CD14-positive monocyte (primary cell): ENCODE measurements at regions not wholly inside any gene's neighbourhood (a gene's known extent, or its start where the extent isn't known, plus 50 kb on each side); places are given as distances from the start of the nearest gene placed in this dataset.

Experiments used
- DNase-seq, 3 donors: peaks; one replicate each; pipeline ENCODE4 v3.0.0-alpha.2; 2011 to 2022
- H2AFZ ChIP-seq: 2 replicates; pipeline ENCODE4 v1.6.0; 2012; ENCODE audit warnings: mild to moderate bottlenecking, low read depth, low read length, inconsistent platforms; ENCODE audit not compliant: insufficient read depth, poor library complexity, severe bottlenecking
- H3K27ac ChIP-seq, 2 donors: 1 replicate in 1 of 2; 2 replicates in 1 of 2; pipeline ENCODE4 v1.5.1; 2012 to 2013; ENCODE audit warnings: low read length in 2 of 2, control low read depth in 1 of 2, inconsistent platforms in 1 of 2, low read depth in 1 of 2, mild to moderate bottlenecking in 1 of 2
- H3K27me3 ChIP-seq, 2 donors: one replicate each; pipeline versions ENCODE4 v1.6.0 to v1.6.1; 2011 to 2013; ENCODE audit warnings: low read length in 2 of 2; ENCODE audit not compliant: control insufficient read depth in 2 of 2, insufficient read depth in 2 of 2
- H3K36me3 ChIP-seq, 2 donors: replicated peaks in 1 of 2; 1 replicate in 1 of 2; 2 replicates in 1 of 2; pipeline versions ENCODE4 v1.5.1 to v1.6.1; 2012 to 2013; ENCODE audit warnings: low read length in 2 of 2, control low read depth in 1 of 2, inconsistent platforms in 1 of 2, mild to moderate bottlenecking in 1 of 2; ENCODE audit not compliant: insufficient read depth in 2 of 2, control insufficient read depth in 1 of 2
- H3K4me1 ChIP-seq, 2 donors: 1 replicate in 1 of 2; 2 replicates in 1 of 2; pipeline versions ENCODE4 v1.5.1 to v1.6.1; 2012 to 2013; ENCODE audit warnings: low read length in 2 of 2, control low read depth in 1 of 2, inconsistent platforms in 1 of 2, mild to moderate bottlenecking in 1 of 2, moderate library complexity in 1 of 2; ENCODE audit not compliant: insufficient read depth in 2 of 2, control insufficient read depth in 1 of 2
- H3K4me2 ChIP-seq: replicated peaks from 2 replicates; pipeline ENCODE3; 2012; ENCODE audit warnings: low read length, moderate library complexity, mild to moderate bottlenecking; ENCODE audit not compliant: poor library complexity, severe bottlenecking; ENCODE audit errors: extremely low read depth
- H3K4me3 ChIP-seq, 3 experiments: fragments of 200-600 bp in 1 of 3; sonication (generic) in 1 of 3; replicated peaks in 1 of 3; 1 replicate in 2 of 3; 2 replicates in 1 of 3; pipeline ENCODE4 v1.5.1; 2011 to 2013; ENCODE audit warnings: low read length in 3 of 3, mild to moderate bottlenecking in 3 of 3, control low read depth in 2 of 3, low read depth in 2 of 3, inconsistent platforms in 1 of 3, moderate library complexity in 1 of 3
- H3K79me2 ChIP-seq: 2 replicates; pipeline ENCODE4 v1.6.0; 2012; ENCODE audit warnings: mild to moderate bottlenecking, control low read depth, inconsistent platforms, low read length, moderate library complexity; ENCODE audit not compliant: insufficient read depth
- H3K9ac ChIP-seq: 2 replicates; pipeline ENCODE4 v1.6.0; 2017; ENCODE audit warnings: low read length, mild to moderate bottlenecking; ENCODE audit not compliant: insufficient read depth, poor library complexity, severe bottlenecking
- H3K9me3 ChIP-seq, 2 donors: replicated peaks in 1 of 2; 1 replicate in 1 of 2; 2 replicates in 1 of 2; pipeline versions ENCODE4 v1.5.1 to v1.6.1; 2012 to 2013; ENCODE audit warnings: low read length in 2 of 2, control low read depth in 1 of 2; ENCODE audit not compliant: control insufficient read depth in 1 of 2, insufficient read depth in 1 of 2
- H4K20me1 ChIP-seq: 2 replicates; pipeline ENCODE4 v1.6.0; 2012; ENCODE audit warnings: mild to moderate bottlenecking, low read length, control low read depth, moderate library complexity; ENCODE audit not compliant: insufficient read depth
- H3K27ac Mint-ChIP-seq, 7 donors: one replicate each; pipeline ENCODE4 v1.8.0; 2020; ENCODE audit warnings: mild to moderate bottlenecking in 7 of 7, mixed read lengths in 7 of 7, moderate library complexity in 6 of 7, inconsistent platforms in 2 of 7
- H3K27me3 Mint-ChIP-seq, 3 donors: one replicate each; pipeline ENCODE4 v1.8.0; 2021 to 2022; ENCODE audit warnings: low read depth in 3 of 3, mild to moderate bottlenecking in 3 of 3, mixed read lengths in 3 of 3, moderate library complexity in 3 of 3, inconsistent platforms in 1 of 3
- H3K36me3 Mint-ChIP-seq, 2 donors: one replicate each; pipeline ENCODE4 v1.8.0; 2020; ENCODE audit warnings: mixed read lengths in 2 of 2, inconsistent platforms in 1 of 2, mild to moderate bottlenecking in 1 of 2
- H3K4me1 Mint-ChIP-seq: one replicate; pipeline ENCODE4 v1.8.0; 2020; ENCODE audit warnings: mild to moderate bottlenecking, mixed read lengths
- H3K4me3 Mint-ChIP-seq, 2 donors: one replicate each; pipeline ENCODE4 v1.8.0; 2020; ENCODE audit warnings: mild to moderate bottlenecking in 2 of 2, mixed read lengths in 2 of 2, moderate library complexity in 1 of 2
- H3K9me3 Mint-ChIP-seq, 7 donors: one replicate each; pipeline ENCODE4 v1.8.0; 2020 to 2022; ENCODE audit warnings: mixed read lengths in 7 of 7, mild to moderate bottlenecking in 6 of 7, moderate library complexity in 6 of 7, inconsistent platforms in 2 of 7
- CTCF ChIP-seq: fragments of 200-600 bp; IDR thresholded peaks from one replicate; pipeline ENCODE4 v1.8.0; 2022; ENCODE audit warnings: antibody characterized with exemption, mild to moderate bottlenecking
- WGBS: methylation state at CpG from one replicate; pipeline ENCODE4 v1.1.5; 2013; ENCODE audit warnings: missing lambda C conversion rate; ENCODE audit not compliant: insufficient coverage; 5-methylcytosine and 5-hydroxymethylcytosine counted together
- intact Hi-C, 2 donors: fragments of 100-400 bp; cut with micrococcal nuclease; formaldehyde crosslinking; loops; one replicate each; pipeline versions ENCODE4 v1.15.0 to v1.15.1; 2023

GRCh38 chr4:126174627-126175026 is 859.9 kb downstream of the FAT4 start:
- H3K27me3 ChIP-seq: no peaks in the 10 kb centered on the region
- H3K4me3 Mint-ChIP-seq: no peak overlapping the region
- H3K27ac Mint-ChIP-seq: no peak overlapping the region
- WGBS: no CpG with 5 or more reads among the region's 2 CpGs
- intact Hi-C loops: no loop called here
- no peak overlapping the region for H3K4me2 ChIP-seq
- peaks cover 0 to 3% (median 0%) of the 10 kb centered on the region in 7 donors for H3K9me3 Mint-ChIP-seq
- H3K4me1 Mint-ChIP-seq: no peaks in the 10 kb centered on the region
- no peak overlapping the region for H3K4me3 ChIP-seq
- no peaks in the 10 kb centered on the region for H3K36me3 Mint-ChIP-seq
- no peaks in the 10 kb centered on the region for H3K36me3 ChIP-seq
- no peaks in the 10 kb centered on the region for H3K79me2 ChIP-seq
- no peak for TF ChIP-seq CTCF
- no peaks in the 10 kb centered on the region for H4K20me1 ChIP-seq
- H3K27me3 Mint-ChIP-seq: no peaks in the 10 kb centered on the region
- no peak overlapping the region for H3K9ac ChIP-seq
- no peak overlapping the region for H2AFZ ChIP-seq
- DNase-seq: no peak
- H3K4me1 ChIP-seq: no peaks in the 10 kb centered on the region
- H3K27ac ChIP-seq: no peak overlapping the region
- H3K9me3 ChIP-seq: peaks cover 0 to 4% of the 10 kb centered on the region in 2 donors

- Mint-ChIP-seq H3K4me1 (no peaks in the 10 kb centered on the region), H3K36me3 (no peaks in the 10 kb centered on the region), H3K9me3 (peaks cover 0 to 2% (median 0%) of the 10 kb centered on the region in 7 donors), H3K27ac (no peak overlapping the region), H3K4me3 (no peak overlapping the region), H3K27me3 (no peaks in the 10 kb centered on the region)
- DNase-seq: no peak
- Histone ChIP-seq H3K4me1 (no peaks in the 10 kb centered on the region), H3K9ac (no peak overlapping the region), H2AFZ (no peak overlapping the region), H3K9me3 (peaks cover 0 to 3% of the 10 kb centered on the region in 2 donors), H3K4me2 (no peak overlapping the region), H4K20me1 (no peaks in the 10 kb centered on the region), H3K4me3 (no peak overlapping the region), H3K36me3 (no peaks in the 10 kb centered on the region), H3K27ac (no peak overlapping the region), H3K79me2 (no peaks in the 10 kb centered on the region), H3K27me3 (no peaks in the 10 kb centered on the region)
- TF ChIP-seq CTCF: no peak
- intact Hi-C loops: no loop called here
These were observed 865.9 kb downstream of the FAT4 start for GRCh38 chr4:126180642-126181041.
